ENCODE measurements at regions not wholly inside any gene's neighbourhood (a gene's known extent, or its start where the extent isn't known, plus 50 kb on each side); places are given as distances from the start of the nearest gene placed in this dataset.

DNA sequence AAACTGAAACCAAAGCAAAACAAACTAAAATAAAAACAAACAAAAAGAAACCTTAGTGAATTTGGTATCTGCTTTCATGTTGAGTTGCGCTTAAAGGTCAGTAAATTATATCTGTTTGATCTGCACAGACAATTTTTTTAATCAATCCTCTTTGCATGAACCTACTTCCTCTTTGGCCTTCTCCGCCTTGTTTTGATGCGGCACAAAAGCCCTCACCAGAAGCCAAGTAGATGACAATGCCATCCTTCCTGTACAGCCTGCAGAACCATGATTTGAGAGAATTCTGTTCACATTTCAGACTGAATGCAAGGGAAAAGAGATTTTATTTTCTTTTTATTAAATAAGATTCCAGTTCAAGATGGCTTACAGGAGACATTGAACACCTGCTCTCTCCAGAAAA, 473.6 kb upstream of the FTMT start:
- no peak overlapping the region for H3K9ac ChIP-seq (ENCODE audit: low read length)
- H3K9me3 ChIP-seq (ENCODE audit: control insufficient read depth, low read length): no peaks in the 10 kb centered on the region
- H3K27me3 ChIP-seq (replicated peaks; ENCODE audit: control insufficient read depth, insufficient read depth, low read length): no peaks in the 10 kb centered on the region
- no peak for DNase-seq (ENCODE audit: low read depth)
- H3K36me3 ChIP-seq (ENCODE audit: control insufficient read depth, insufficient read depth, low read length, severe bottlenecking): no peaks in the 10 kb centered on the region
- H3K4me3 ChIP-seq (ENCODE audit: low read length): no peak overlapping the region
- no peaks in the 10 kb centered on the region for H3K4me1 ChIP-seq (ENCODE audit: control insufficient read depth, insufficient read depth, low read length)

DNA sequence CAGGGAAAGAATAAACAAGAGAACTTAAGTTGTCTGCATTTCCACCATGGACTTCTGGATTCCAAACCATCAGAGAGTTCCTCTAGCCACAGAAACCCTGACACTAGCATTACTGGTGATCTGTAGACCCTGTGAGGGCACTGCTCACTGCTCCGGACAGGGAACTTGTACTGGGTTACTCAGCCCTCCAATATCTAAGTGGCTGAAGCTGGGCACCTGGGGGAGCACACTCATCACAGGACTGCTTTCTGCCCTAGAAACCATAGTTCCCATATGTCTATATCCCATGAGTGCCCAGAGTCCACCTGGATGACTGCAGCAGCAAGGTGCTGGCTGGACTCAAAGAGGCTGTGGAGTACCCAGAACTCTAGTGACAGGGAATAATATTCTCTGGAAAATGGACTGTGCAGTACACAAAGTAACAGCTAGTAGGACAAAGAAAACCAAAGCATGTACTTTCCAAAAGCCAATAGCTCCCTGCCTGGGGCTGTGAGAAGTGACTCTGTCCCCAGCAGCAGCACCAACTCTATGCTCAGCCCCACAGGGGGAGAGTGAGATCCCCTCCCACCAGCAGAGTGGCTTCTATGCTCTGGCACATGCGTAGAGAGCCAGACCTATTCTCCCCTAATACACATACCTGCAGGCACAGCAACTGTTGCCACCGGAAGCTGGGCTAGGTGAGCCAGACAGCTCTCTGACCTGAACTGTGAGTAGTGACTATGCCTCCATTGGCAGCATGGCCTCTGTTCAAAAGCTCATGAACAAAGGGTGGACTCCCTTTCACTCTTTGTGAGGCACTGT, 472.9 kb upstream of the FTMT start:
- no peak for DNase-seq (ENCODE audit: low read depth)
- Histone ChIP-seq H3K36me3 (ENCODE audit: control insufficient read depth, insufficient read depth, low read length, severe bottlenecking) (no peaks in the 10 kb centered on the region), H3K9me3 (ENCODE audit: control insufficient read depth, low read length) (no peaks in the 10 kb centered on the region), H3K4me3 (ENCODE audit: low read length) (no peak overlapping the region), H3K9ac (ENCODE audit: low read length) (no peak overlapping the region), H3K27me3 (replicated peaks; ENCODE audit: control insufficient read depth, insufficient read depth, low read length) (no peaks in the 10 kb centered on the region), H3K4me1 (ENCODE audit: control insufficient read depth, insufficient read depth, low read length) (no peaks in the 10 kb centered on the region)

DNA sequence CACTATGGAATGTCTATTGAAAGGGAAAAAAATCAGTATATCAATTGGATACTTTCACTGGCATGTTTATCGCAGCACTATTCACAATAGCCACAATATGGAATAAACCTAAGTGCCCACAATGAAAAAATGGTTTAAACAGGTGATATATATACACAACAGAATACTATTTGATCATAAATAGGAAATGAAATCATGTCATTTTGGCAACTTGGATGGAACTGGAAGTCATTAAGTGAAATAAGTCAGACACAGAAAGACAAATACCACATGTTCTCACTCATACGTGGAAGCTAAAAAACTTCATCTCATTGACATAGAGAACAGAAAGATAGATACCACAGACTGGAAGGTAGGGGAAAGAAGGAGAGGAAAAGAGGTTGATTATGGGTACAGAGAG, 471.6 kb upstream of the FTMT start:
- Histone ChIP-seq H3K36me3 (ENCODE audit: control insufficient read depth, insufficient read depth, low read length, severe bottlenecking) (no peaks in the 10 kb centered on the region), H3K4me3 (ENCODE audit: low read length) (no peak overlapping the region), H3K9me3 (ENCODE audit: control insufficient read depth, low read length) (no peaks in the 10 kb centered on the region), H3K4me1 (ENCODE audit: control insufficient read depth, insufficient read depth, low read length) (no peaks in the 10 kb centered on the region), H3K27me3 (replicated peaks; ENCODE audit: control insufficient read depth, insufficient read depth, low read length) (no peaks in the 10 kb centered on the region), H3K9ac (ENCODE audit: low read length) (no peak overlapping the region)
- no peak for DNase-seq (ENCODE audit: low read depth)

DNA sequence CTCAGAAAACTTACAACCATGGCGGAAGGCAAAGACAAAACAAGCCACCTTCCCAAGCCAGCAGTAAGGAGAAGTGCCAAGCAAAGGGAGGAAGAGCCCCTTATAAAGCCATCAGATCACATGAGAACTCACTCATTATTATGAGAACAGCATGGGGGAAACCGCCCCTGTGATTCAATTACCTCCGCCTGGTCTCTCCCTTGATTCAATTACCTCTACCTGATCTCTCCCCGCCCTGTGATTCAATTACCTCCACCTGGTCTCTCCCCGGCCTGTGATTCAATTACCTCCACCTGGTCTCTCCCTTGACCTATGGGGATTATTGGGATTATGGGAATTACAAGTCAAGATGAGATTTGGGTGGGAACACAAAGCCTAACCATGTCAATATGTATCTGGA, 467.3 kb upstream of the FTMT start:
- H3K9ac ChIP-seq (ENCODE audit: low read length): no peak overlapping the region
- no peaks in the 10 kb centered on the region for H3K4me1 ChIP-seq (ENCODE audit: control insufficient read depth, insufficient read depth, low read length)
- no peaks in the 10 kb centered on the region for H3K27me3 ChIP-seq (replicated peaks; ENCODE audit: control insufficient read depth, insufficient read depth, low read length)
- DNase-seq (ENCODE audit: low read depth): no peak
- no peak overlapping the region for H3K4me3 ChIP-seq (ENCODE audit: low read length)
- H3K9me3 ChIP-seq (ENCODE audit: control insufficient read depth, low read length): no peaks in the 10 kb centered on the region
- no peaks in the 10 kb centered on the region for H3K36me3 ChIP-seq (ENCODE audit: control insufficient read depth, insufficient read depth, low read length, severe bottlenecking)

DNA sequence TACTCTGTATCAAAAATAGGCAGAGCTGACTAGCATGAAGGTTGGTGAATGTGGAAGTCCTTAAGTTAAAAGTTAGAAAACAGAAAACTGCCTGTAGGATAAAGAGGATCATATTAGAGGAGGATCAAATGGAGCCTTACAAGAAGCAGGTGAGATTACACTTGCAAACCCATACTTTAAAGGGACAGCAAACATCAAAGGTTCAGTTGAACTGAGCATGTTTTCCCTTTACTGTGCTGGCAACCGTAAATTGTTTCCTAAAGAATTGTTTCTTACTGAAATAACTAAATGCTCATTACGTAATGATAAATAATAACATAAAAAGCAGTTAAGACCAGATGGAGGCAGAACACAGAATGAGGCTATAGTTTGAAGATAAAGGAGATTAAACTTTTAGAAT, 465.3 kb upstream of the FTMT start:
- Histone ChIP-seq H3K27me3 (replicated peaks; ENCODE audit: control insufficient read depth, insufficient read depth, low read length) (no peaks in the 10 kb centered on the region), H3K36me3 (ENCODE audit: control insufficient read depth, insufficient read depth, low read length, severe bottlenecking) (no peaks in the 10 kb centered on the region), H3K4me1 (ENCODE audit: control insufficient read depth, insufficient read depth, low read length) (no peaks in the 10 kb centered on the region), H3K9me3 (ENCODE audit: control insufficient read depth, low read length) (no peaks in the 10 kb centered on the region), H3K9ac (ENCODE audit: low read length) (no peak overlapping the region), H3K4me3 (ENCODE audit: low read length) (no peak overlapping the region)
- DNase-seq (ENCODE audit: low read depth): no peak

DNA sequence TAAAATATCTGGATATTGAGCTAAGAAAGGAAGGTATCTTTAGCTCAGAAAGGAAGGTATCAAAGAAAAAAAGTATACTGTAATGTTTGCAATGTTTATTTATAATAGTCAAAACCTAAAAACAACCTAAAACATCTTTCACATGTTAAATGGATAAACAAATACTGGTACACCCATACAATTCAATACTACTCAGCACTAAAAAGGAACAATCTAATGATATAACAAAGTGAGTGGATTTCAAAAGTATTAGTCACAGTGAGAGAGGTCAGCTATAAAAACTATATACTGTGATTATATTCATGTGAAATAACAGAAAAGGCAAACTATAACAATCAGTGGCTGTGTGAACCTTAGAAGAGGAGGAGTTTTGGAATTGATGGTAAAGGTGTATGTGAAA, 455.0 kb upstream of the FTMT start:
- no peaks in the 10 kb centered on the region for H3K36me3 ChIP-seq (ENCODE audit: control insufficient read depth, insufficient read depth, low read length, severe bottlenecking)
- H3K9me3 ChIP-seq (ENCODE audit: control insufficient read depth, low read length): no peaks in the 10 kb centered on the region
- no peak for DNase-seq (ENCODE audit: low read depth)
- no peaks in the 10 kb centered on the region for H3K27me3 ChIP-seq (replicated peaks; ENCODE audit: control insufficient read depth, insufficient read depth, low read length)
- no peaks in the 10 kb centered on the region for H3K4me1 ChIP-seq (ENCODE audit: control insufficient read depth, insufficient read depth, low read length)
- no peak overlapping the region for H3K4me3 ChIP-seq (ENCODE audit: low read length)
- no peak overlapping the region for H3K9ac ChIP-seq (ENCODE audit: low read length)

DNA sequence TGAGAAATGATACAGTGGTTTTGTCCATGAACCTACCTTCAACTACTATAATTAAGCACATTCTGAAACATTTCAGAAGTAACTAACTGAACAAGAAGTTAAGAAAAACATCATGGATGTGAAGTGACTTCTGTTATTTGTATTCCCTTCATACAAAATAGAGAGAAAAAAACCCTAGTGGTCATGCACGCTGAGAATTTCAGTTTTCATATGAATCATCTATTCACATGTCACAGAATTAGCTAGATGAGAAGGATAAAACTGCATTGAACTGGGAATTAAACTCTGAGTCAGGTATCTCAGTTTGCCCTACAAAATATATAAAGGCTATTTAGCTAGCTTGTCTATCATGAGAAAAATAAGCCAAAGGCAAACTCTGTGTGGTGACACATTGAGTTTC, 451.8 kb upstream of the FTMT start:
- Histone ChIP-seq H3K9me3 (ENCODE audit: control insufficient read depth, low read length) (no peaks in the 10 kb centered on the region), H3K4me3 (ENCODE audit: low read length) (no peak overlapping the region), H3K27me3 (replicated peaks; ENCODE audit: control insufficient read depth, insufficient read depth, low read length) (no peaks in the 10 kb centered on the region), H3K4me1 (ENCODE audit: control insufficient read depth, insufficient read depth, low read length) (no peaks in the 10 kb centered on the region), H3K36me3 (ENCODE audit: control insufficient read depth, insufficient read depth, low read length, severe bottlenecking) (no peaks in the 10 kb centered on the region), H3K9ac (ENCODE audit: low read length) (no peak overlapping the region)
- peak; percentile 4 for DNase-seq (ENCODE audit: low read depth)

DNA sequence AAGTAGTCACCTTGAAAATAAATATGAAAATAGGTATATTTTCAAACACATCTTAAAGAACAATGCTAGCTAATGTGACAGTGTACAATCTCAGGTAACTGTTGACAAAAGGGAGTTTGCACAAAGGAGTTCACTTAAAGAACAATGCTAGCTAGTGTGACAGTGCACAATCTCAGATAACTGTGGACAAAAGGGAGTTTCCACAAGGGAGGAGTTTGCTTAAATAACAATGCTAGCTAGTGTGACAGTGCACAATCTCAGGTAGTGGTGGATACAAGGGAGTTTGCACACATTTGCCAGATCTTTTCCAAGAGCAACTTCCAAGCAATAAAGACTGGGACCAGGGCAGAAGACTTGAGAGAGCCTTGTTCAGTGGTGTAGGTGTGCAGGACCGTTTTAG, 442.9 kb upstream of the FTMT start:
- no peaks in the 10 kb centered on the region for H3K36me3 ChIP-seq (ENCODE audit: control insufficient read depth, insufficient read depth, low read length, severe bottlenecking)

DNA sequence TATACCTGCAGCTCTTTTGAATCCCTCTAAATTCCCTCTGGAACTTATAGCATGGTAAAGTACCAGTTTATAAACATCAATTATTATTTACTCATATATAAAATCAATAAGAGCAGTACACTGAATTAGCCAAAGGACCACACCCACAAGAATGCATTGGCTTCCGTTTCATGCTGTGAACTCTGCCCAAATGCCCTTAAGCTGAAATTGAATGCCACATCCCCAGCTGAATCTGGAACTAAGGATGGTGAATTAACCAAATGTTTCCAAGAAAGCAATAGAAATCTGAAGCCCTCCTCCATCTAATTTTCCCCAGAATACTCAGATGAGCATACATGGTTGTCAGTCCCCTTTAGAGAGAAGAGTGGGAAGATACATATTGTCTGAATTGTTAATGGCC, 436.4 kb upstream of the FTMT start:
- no peaks in the 10 kb centered on the region for H3K9me3 ChIP-seq (ENCODE audit: control insufficient read depth, low read length)
- H3K27me3 ChIP-seq (replicated peaks; ENCODE audit: control insufficient read depth, insufficient read depth, low read length): no peaks in the 10 kb centered on the region
- H3K4me3 ChIP-seq (ENCODE audit: low read length): no peak overlapping the region
- DNase-seq (ENCODE audit: low read depth): peak; percentile 31
- H3K4me1 ChIP-seq (ENCODE audit: control insufficient read depth, insufficient read depth, low read length): no peaks in the 10 kb centered on the region
- no peak overlapping the region for H3K9ac ChIP-seq (ENCODE audit: low read length)
- H3K36me3 ChIP-seq (ENCODE audit: control insufficient read depth, insufficient read depth, low read length, severe bottlenecking): no peaks in the 10 kb centered on the region

More for the DNA sequence above, 442.9 kb upstream of the FTMT start:
- Histone ChIP-seq H3K4me3 (ENCODE audit: low read length) (no peak overlapping the region), H3K27me3 (replicated peaks; ENCODE audit: control insufficient read depth, insufficient read depth, low read length) (no peaks in the 10 kb centered on the region), H3K9ac (ENCODE audit: low read length) (no peak overlapping the region), H3K4me1 (ENCODE audit: control insufficient read depth, insufficient read depth, low read length) (no peaks in the 10 kb centered on the region), H3K9me3 (ENCODE audit: control insufficient read depth, low read length) (no peaks in the 10 kb centered on the region)
- no peak for DNase-seq (ENCODE audit: low read depth)

DNA sequence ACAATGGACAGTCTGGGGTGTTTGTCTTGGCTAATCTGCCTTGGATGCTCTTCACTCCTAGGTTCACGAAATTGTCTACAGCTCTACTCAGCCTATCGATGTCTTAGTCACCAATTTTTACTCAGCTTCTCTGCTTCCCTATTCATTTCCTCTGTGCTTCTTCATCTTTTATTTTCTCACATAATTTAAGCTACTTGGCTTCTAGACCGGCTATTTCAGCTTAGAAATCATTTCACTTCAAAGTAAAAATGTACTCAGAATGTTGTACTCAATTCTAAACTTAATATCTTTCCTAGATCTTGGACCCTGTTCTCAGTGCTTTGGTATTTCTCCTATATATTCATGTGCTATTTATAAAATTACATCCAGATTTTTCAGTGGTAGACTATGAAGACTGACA, 430.0 kb upstream of the FTMT start:
- Histone ChIP-seq H3K36me3 (ENCODE audit: control insufficient read depth, insufficient read depth, low read length, severe bottlenecking) (no peaks in the 10 kb centered on the region), H3K9ac (ENCODE audit: low read length) (no peak overlapping the region), H3K4me1 (ENCODE audit: control insufficient read depth, insufficient read depth, low read length) (no peaks in the 10 kb centered on the region), H3K4me3 (ENCODE audit: low read length) (no peak overlapping the region), H3K9me3 (ENCODE audit: control insufficient read depth, low read length) (no peaks in the 10 kb centered on the region), H3K27me3 (replicated peaks; ENCODE audit: control insufficient read depth, insufficient read depth, low read length) (no peaks in the 10 kb centered on the region)
- no peak for DNase-seq (ENCODE audit: low read depth)

DNA sequence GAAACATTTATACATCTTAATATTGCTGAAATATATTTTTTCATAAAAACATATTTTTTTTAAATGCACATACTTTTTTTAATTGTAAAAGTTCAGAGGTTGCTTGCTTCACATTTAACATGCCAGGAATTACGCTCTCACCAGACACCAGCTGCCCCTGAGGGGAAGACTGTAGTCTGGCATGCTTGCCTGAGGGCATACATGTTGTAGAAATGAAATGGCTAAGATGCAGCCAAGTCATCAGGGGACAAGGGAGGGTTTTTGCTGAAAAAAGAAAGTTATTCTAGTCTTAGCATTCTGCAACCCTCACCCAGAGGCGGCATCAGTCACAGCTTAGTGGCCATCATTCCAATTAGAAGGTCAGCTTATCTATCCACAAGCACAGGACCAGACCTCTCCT, 426.7 kb upstream of the FTMT start:
- Histone ChIP-seq H3K36me3 (ENCODE audit: control insufficient read depth, insufficient read depth, low read length, severe bottlenecking) (no peaks in the 10 kb centered on the region), H3K27me3 (replicated peaks; ENCODE audit: control insufficient read depth, insufficient read depth, low read length) (no peaks in the 10 kb centered on the region), H3K9me3 (ENCODE audit: control insufficient read depth, low read length) (no peaks in the 10 kb centered on the region), H3K9ac (ENCODE audit: low read length) (no peak overlapping the region), H3K4me3 (ENCODE audit: low read length) (no peak overlapping the region), H3K4me1 (ENCODE audit: control insufficient read depth, insufficient read depth, low read length) (no peaks in the 10 kb centered on the region)
- peak; percentile 58 for DNase-seq (ENCODE audit: low read depth)

DNA sequence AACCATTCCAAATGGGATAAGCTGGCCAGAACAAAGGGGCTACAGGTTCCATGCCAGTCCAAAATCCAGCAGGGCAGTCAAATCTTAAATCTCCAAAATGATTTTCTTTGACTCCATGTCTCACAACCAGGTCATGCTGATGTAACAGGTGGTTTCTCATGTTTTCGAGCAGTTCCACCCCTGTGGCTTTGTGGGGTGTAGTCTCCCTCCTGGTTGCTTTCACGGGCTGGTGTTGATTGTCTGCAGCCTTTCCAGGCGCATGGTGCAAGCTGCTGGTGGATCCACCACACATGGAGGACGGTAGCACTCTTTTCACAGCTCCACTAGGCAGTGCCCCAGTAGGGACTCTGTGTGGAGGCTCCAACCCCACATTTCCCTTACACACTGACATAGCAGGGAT, 425.5 kb upstream of the FTMT start:
- Histone ChIP-seq H3K4me1 (ENCODE audit: control insufficient read depth, insufficient read depth, low read length) (no peaks in the 10 kb centered on the region), H3K4me3 (ENCODE audit: low read length) (no peak overlapping the region), H3K27me3 (replicated peaks; ENCODE audit: control insufficient read depth, insufficient read depth, low read length) (no peaks in the 10 kb centered on the region), H3K9me3 (ENCODE audit: control insufficient read depth, low read length) (no peaks in the 10 kb centered on the region), H3K36me3 (ENCODE audit: control insufficient read depth, insufficient read depth, low read length, severe bottlenecking) (no peaks in the 10 kb centered on the region), H3K9ac (ENCODE audit: low read length) (no peak overlapping the region)
- DNase-seq (ENCODE audit: low read depth): no peak
